ENCODE measurements at regions not wholly inside any gene's neighbourhood (a gene's known extent, or its start where the extent isn't known, plus 50 kb on each side); places are given as distances from the start of the nearest gene placed in this dataset.

GRCh38 chr13:40385858-40386180 lies 280.6 kb downstream of the FOXO1 start:
- CTCF ChIA-PET: no interaction called here

DNA sequence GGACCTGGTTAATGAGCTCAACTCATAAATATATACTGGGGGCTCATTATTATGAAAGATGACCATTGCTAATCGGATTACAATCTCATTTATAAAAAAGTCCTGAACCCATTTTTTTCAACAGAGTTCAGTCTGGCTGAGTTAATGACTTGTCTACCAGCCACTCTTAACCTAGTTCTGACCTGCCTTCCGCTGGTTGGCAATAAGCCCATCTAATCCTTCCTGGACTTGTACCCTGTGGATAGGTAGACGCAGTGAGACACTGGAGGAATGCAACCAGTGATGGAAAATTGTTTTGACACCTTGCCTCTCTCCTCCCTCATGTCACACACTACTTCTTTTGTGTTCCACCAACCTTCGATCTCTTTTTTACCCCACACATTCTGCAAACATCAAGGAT lies 279.9 kb downstream of the FOXO1 start:
- CTCF ChIA-PET: no interaction called here
- no peak overlapping the region for H3K27ac ChIP-seq
- POLR2A ChIA-PET (ENCODE audit: low non-redundant PET): no interaction called here
- TF ChIP-seq, protein P1, sequence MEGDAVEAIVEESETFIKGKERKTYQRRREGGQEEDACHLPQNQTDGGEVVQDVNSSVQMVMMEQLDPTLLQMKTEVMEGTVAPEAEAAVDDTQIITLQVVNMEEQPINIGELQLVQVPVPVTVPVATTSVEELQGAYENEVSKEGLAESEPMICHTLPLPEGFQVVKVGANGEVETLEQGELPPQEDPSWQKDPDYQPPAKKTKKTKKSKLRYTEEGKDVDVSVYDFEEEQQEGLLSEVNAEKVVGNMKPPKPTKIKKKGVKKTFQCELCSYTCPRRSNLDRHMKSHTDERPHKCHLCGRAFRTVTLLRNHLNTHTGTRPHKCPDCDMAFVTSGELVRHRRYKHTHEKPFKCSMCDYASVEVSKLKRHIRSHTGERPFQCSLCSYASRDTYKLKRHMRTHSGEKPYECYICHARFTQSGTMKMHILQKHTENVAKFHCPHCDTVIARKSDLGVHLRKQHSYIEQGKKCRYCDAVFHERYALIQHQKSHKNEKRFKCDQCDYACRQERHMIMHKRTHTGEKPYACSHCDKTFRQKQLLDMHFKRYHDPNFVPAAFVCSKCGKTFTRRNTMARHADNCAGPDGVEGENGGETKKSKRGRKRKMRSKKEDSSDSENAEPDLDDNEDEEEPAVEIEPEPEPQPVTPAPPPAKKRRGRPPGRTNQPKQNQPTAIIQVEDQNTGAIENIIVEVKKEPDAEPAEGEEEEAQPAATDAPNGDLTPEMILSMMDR (conservative IDR thresholded peaks at IDR 0.05; ENCODE audit: low read depth): no peak
- no peak for DNase-seq (ENCODE audit: low spot score)

More at GRCh38 chr13:40385858-40386180, 280.6 kb downstream of the FOXO1 start:
- TF ChIP-seq, protein P1 (conservative IDR thresholded peaks at IDR 0.05; ENCODE audit: low read depth): no peak
- DNase-seq (ENCODE audit: low spot score): no peak
- POLR2A ChIA-PET (ENCODE audit: low non-redundant PET): no interaction called here
- no peak overlapping the region for H3K27ac ChIP-seq

GRCh38 chr13:40387775-40388174 lies 278.7 kb downstream of the FOXO1 start:
- H3K27ac ChIP-seq: no peak overlapping the region
- ChIA-PET POLR2A (ENCODE audit: low non-redundant PET) (no interaction called here), CTCF (interaction anchor here (0.5 kb wide), 1 partner anchor 19 kb away, joined by 3 read pairs; no protein-coding TSS in a partner anchor)
- no peak for DNase-seq (ENCODE audit: low spot score)
- TF ChIP-seq, protein P1 (conservative IDR thresholded peaks at IDR 0.05; ENCODE audit: low read depth): no peak

DNA sequence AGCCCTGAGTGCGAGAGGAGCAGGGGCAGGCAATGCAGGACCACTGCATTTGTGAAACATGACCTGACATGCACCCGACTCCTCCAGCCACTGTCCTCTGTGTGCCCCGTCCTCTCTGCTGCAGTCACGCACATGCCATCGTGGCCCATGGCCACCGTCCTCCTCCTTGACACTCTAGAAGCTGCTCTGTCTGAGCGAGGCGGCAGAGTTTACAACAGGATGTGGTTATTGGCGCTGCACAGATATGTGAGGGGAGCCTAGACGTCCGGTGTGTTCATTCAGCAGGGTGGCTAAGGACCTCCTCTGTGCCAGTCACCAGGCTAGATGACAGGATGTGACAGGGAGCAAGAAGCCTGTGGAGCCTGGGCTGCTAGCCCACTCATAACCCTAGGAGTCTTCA lies 277.8 kb downstream of the FOXO1 start:
- ChIA-PET POLR2A (ENCODE audit: low non-redundant PET) (no interaction called here), CTCF (no interaction called here)
- no peak for DNase-seq (ENCODE audit: low spot score)
- TF ChIP-seq, protein P1 (conservative IDR thresholded peaks at IDR 0.05; ENCODE audit: low read depth): no peak
- no peak overlapping the region for H3K27ac ChIP-seq

DNA sequence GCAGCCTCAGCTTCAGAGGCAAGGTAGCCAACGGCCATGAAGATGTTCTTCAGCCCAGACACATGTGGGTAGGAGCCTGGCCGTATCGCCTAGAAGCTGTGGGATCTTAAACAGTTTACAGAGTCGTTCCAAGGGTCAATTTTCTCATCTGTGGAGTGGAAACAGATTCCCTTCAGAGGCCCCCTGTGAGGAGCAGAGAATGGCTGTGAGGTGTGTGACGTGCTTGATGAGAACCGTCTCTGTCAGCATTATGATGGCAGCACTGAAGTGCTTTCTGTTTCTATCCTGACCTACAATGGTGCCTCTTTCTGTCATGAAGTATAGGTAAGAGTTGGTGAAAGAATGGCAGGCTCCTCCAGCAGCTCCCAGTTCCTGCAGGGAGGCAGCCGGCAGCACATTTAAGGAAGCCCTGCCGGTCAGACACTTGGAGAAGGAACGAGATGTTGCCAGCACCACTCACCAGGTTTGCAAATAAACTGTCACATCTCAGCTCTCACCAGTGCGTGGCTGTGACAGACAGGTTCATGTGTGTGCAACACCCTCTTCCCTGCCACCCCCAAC lies 277.3 kb downstream of the FOXO1 start:
- H3K27ac ChIP-seq: no peak overlapping the region
- POLR2A ChIA-PET (ENCODE audit: low non-redundant PET): no interaction called here
- CTCF ChIA-PET: no interaction called here
- DNase-seq (ENCODE audit: low spot score): no peak
- TF ChIP-seq, protein P1 (conservative IDR thresholded peaks at IDR 0.05; ENCODE audit: low read depth): no peak

DNA sequence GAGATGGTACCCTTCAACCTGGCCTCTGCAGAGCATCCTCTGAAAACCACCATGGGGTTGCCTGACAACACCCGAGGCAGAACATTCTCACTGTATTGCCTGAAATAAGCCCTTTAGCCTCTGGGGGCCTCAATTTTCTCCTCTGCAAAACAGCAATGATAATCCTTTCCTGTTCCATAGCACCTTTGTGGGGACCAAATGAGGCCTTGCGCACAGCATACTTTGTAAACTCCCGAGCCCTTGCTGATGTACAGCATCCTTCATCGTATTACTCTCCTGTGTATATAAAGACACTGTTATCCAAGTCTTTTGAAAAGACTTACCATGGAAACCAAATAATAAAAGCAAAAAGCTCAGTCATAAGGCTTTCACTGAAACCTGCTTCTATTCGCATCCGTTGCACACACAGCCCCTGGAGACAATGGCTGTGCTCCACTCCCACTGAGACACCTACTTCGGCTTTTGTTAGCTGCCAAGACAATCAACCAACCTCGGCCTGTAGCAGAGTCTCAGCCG lies 276.0 kb downstream of the FOXO1 start:
- CTCF ChIA-PET: no interaction called here
- no peak for DNase-seq (ENCODE audit: low spot score)
- no peak overlapping the region for H3K27ac ChIP-seq
- TF ChIP-seq, protein P1 (conservative IDR thresholded peaks at IDR 0.05; ENCODE audit: low read depth): no peak
- POLR2A ChIA-PET (ENCODE audit: low non-redundant PET): no interaction called here

Data from RWPE1 (cell line).